ENCODE measurements at regions not wholly inside any gene's neighbourhood (a gene's known extent, or its start where the extent isn't known, plus 50 kb on each side); places are given as distances from the start of the nearest gene placed in this dataset.

DNA sequence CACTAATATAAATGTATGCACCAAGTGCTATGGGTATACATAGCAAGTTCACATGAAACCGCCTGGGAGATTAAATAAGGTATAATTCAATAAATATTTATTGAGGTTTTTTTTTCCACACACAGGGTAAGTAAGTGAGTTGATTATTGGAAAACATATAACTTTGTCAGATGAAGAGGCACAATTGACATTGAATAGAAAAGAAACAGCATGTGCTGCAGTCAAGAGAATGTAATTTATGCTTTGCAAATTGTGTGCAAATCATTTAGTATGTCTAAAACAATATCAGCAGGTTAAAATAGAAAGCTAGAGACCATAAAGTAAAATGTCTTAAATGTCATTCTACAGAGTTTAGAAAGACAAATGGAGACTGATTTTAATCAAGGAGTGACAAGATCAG, 560.0 kb downstream of the AMY1C start:
- TF ChIP-seq CTCF (IDR thresholded peaks at IDR 0.05; ENCODE audit: low read length) (no peak), EZH2 (optimal IDR thresholded peaks at IDR 0.05; ENCODE audit: low read depth, low read length) (no peak)

Measured in MM.1S (cell line).